ENCODE measurements at regions not wholly inside any gene's neighbourhood (a gene's known extent, or its start where the extent isn't known, plus 50 kb on each side); places are given as distances from the start of the nearest gene placed in this dataset.

GRCh38 chr9:27768781-27769180, 195.5 kb upstream of the C9orf72 start:
- intact Hi-C loops (cut with DNase I; ENCODE audit: low total_unique reads), result no loop called here
- TF ChIP-seq POLR2A (IDR thresholded peaks at IDR 0.05) (no peak), CTCF (IDR thresholded peaks at IDR 0.05) (no peak)
- DNase-seq (ENCODE audit: low spot score in 2 of 2), result no peak
- 79 to 90% methylated on average over 3 of the region's 3 CpGs for WGBS, 2 donors
- H3K4me3 ChIP-seq (ENCODE audit: low read depth, poor library complexity, severe bottlenecking), result no peak overlapping the region

GRCh38 chr9:27770541-27770940, 197.3 kb upstream of the C9orf72 start:
- WGBS, 2 donors, result 76 to 77% methylated on average over 5 of the region's 5 CpGs
- TF ChIP-seq CTCF (IDR thresholded peaks at IDR 0.05), result no peak
- TF ChIP-seq POLR2A (IDR thresholded peaks at IDR 0.05), result no peak
- intact Hi-C loops (cut with DNase I; ENCODE audit: low total_unique reads), result no loop called here
- no peak for DNase-seq (ENCODE audit: low spot score in 2 of 2)
- no peak overlapping the region for H3K4me3 ChIP-seq (ENCODE audit: low read depth, poor library complexity, severe bottlenecking)

GRCh38 chr9:27771803-27772545, 198.7 kb upstream of the C9orf72 start:
- no peak for DNase-seq (ENCODE audit: low spot score in 2 of 2)
- intact Hi-C loops (cut with DNase I; ENCODE audit: low total_unique reads), result no loop called here
- TF ChIP-seq CTCF (IDR thresholded peaks at IDR 0.05) (no peak), POLR2A (IDR thresholded peaks at IDR 0.05) (no peak)
- H3K4me3 ChIP-seq (ENCODE audit: low read depth, poor library complexity, severe bottlenecking), result no peak overlapping the region
- WGBS, 2 donors, result 38 to 44% methylated on average over 4 of the region's 4 CpGs

- intact Hi-C loops (cut with DNase I; ENCODE audit: low total_unique reads), result no loop called here
- no peak overlapping the region for H3K4me3 ChIP-seq (ENCODE audit: low read depth, poor library complexity, severe bottlenecking)
- DNase-seq (ENCODE audit: low spot score in 2 of 2), result no peak
- 52 to 64% methylated on average over 7 of the region's 7 CpGs for WGBS, 2 donors
- no peak for TF ChIP-seq CTCF (IDR thresholded peaks at IDR 0.05)
- TF ChIP-seq POLR2A (IDR thresholded peaks at IDR 0.05), result no peak
Observed at GRCh38 chr9:27784847-27785713, 211.8 kb upstream of the C9orf72 start.

GRCh38 chr9:27785714-27786100, 212.4 kb upstream of the C9orf72 start:
- DNase-seq (ENCODE audit: low spot score in 2 of 2), result no peak
- TF ChIP-seq POLR2A (IDR thresholded peaks at IDR 0.05) (no peak), CTCF (IDR thresholded peaks at IDR 0.05) (no peak)
- no peak overlapping the region for H3K4me3 ChIP-seq (ENCODE audit: low read depth, poor library complexity, severe bottlenecking)
- intact Hi-C loops (cut with DNase I; ENCODE audit: low total_unique reads), result no loop called here

Measured in lower leg skin (tissue), 4 donors.